Germinal center (tissue), 1 donor: ENCODE measurements at regions not wholly inside any gene's neighbourhood (a gene's known extent, or its start where the extent isn't known, plus 50 kb on each side); places are given as distances from the start of the nearest gene placed in this dataset.
"Not testable (repeated sequence)": the region's sequence is repeated elsewhere in the genome, so short reads cannot be mapped to it uniquely, and the experiment has no call there.

Experiments used
- DNase-seq: peaks from one replicate; pipeline ENCODE4 v3.0.0; 2012; ENCODE audit warnings: mixed read lengths, low spot score

DNA sequence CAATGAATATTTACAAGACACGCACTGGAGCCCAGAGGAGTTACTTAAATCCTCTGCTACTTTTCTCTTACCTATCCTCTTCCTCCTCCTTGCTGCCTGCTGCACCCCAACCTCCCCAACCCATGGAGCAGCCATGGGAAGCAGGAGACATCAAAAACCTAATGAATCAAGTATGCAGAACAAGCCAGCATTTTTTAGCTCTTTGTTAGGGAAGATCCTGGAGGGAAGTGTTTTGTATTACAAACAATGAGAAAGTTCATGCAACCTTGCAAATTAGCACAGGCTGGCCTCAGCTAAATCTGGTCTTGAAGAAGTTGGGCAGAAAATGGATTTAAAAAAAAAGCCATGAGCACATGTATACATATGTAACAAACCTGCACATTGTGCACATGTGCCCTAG, 498.8 kb downstream of the KIF4B start:
- no peak for DNase-seq

DNA sequence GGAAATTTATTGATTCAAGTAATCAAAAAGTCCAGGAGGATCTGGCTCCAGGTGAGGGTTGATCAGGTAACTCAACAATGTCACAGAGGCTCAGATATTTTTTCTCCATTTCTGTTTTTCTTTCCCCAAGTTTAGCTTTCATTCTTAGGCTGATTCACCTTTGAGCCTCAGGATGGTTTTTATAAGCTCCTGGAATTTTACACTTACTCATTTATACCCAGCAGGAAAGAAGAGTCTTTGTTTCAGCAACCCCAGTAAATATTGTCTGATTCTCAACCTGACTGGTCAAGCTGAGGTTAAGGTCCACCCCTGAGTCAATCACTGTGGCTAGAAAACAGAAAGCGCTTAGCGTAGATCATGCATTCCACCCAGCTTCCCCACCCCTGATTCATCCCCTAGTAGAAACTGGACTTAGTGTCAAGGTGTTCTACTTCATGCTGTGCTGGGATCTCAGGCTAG, 500.6 kb downstream of the KIF4B start:
- DNase-seq: no peak

DNA sequence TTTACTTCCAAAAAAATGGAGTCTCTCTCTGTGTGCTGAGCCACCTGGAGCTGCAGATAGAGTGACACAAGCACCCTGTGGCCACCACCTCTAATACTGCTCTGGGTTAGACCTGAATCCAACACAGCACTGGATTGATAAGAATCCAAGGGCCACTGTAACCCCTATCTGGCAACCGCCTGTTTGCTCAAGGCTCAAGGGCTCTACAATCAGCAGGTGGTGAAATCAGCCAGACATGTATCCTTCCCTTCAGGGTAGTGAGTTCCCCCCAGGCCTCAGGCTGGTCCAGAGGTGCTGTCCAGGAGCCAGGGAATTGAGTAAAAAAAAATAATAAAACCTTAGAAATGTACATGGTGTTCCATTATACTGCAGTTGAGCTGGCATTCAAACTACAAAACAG, 509.0 kb downstream of the KIF4B start:
- no peak for DNase-seq

DNA sequence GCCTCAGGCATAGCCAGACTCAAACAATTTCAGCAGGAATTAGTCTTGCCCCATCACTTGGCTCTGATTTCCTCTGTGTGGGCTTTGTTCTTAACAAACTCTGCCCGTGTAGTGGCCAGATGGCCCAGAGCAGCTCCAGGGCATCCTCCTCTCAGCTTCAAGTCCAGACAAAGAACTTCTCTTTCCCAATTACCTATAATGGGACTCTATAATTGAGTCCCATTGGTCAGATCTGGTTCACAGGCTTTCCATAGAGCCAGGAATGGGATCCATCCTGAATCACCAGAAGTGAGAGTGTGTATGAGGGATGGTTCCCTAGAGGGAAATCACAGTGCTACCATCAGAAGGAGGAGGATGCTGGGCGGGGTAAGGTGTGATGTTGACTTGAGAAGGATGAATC, 515.8 kb downstream of the KIF4B start:
- DNase-seq: no peak

DNA sequence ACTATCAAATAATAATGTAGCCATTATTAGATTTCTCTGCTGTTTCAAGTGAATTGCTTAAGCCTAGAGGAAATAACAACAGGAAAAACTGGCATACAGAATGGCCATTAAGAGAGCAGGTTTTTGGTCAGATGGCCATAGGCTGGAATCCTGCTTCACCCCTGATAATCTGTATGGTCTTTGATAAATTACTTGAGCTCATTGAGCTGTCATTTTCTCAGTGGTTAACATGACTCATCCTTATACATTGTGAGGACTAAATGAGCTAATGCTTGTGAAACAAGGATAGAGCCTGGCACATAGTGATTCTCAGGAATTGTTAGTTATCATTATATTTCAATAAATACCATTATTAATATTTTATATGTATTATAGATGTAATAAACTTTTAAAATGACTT, 516.5 kb downstream of the KIF4B start:
- DNase-seq: no peak

DNA sequence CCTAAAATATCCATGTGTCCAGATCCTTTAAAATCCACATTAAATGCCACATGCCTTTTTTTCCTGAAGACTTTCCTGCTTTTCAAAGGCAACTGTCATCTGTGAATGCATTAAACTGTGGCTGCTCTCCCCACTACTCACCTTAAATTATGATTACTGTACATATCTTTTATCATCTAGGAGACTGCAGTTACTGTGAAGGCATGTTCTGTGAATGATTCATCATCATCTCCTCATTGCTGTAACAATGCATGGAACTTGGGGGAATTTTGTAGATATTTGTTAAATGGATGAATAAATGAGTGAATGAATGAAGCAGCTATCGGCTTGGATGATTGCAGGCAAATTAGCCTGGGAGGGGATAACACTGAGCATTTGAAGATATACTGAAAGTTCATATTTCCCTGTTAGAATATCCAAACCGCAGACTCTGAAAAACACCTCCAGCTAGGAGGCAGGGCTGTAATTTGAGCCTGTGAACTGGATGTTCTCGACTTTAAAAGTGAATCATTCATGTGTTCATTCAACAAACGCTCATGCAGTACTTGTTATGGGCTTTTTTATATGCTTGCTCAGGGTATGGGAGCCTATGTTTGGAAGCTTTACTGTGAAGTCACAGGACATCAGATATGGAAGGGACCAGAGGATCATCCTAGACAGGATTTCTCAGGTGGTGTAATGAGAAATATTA, 519.2 kb downstream of the KIF4B start:
- DNase-seq: no peak

DNA sequence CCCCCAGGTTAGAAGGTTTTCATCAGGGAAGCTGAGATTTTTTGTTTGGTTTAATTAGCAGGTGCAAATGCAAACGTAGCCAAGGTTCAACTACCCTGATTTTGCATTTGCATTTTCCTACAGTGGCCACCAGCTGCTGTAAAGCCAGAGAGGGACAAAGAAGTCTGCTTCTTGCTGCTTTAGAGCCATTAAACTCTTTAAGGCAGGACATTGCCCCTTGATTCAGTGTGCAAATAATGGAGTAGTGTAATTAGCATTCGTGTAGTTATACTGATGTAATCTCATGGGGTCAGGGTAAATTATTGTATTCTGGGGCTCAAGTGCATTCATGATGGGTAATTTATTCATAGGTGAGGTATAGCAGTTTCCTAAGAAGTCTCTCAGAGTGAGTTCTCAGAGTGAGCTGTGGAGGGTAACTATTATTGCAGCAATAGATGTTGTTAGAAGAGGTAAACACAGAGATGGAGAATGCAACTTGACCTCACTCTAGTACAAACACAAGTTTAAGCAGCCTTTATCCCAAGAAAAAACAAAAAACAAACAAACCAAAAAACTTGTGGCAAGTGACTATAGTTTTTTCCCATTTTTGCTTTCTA, 526.5 kb downstream of the KIF4B start:
- DNase-seq: no peak

DNA sequence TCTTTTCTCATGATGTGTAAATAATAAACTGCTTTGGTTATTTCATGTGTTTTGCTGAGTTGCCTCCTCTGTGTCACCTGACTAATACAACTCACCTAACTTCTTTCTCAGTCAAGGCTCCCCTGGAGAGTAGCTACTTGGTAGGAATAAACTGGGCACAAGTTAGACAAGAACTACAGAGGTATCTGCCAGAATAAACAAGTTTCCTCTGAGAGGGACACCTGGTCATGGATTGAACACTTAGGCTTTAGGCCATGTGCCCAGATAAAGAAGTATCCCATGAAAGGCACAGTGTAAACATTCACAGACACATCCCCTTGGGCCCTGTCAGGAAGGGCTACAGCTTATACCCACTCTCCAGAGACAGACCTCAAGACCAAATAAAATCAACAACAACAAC, 532.5 kb downstream of the KIF4B start:
- DNase-seq: no peak

DNA sequence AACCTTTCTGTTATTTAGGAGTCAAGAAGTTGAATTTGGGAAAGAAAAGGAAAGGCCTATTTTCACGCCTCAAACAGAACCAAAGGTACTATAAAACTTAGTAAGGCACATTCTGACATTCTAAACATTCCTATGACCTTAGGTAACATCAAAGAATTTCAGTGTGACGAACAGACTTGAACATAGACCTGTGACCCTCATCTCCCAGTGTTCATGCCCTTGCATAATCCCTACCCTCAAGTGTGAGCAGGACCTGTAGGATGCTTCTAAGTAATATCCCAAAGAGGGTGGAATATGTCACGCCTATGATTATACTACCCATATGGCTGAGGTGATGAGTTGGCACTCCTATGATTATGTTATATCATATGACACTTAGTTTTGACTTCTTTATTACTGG, 540.9 kb downstream of the KIF4B start:
- DNase-seq: no peak

DNA sequence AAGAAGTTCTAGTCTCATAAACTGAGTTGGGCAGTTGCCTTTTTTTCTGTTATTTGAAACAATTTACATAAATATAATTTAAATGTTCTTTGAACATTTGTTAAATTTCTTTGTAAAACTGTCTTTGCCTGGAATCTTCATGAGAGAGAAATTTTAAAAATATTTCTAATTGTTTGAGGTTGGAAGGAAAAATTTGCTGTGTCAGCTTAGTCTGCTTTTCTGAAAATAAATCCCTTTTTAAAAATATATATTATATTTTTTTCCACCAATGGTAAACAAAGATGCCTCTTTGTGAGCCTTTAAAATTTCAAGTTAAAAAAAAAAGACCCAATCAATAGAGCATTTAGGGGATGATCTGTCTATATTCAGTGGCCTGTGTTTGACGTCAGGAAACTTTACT, 542.7 kb downstream of the KIF4B start:
- no peak for DNase-seq

DNA sequence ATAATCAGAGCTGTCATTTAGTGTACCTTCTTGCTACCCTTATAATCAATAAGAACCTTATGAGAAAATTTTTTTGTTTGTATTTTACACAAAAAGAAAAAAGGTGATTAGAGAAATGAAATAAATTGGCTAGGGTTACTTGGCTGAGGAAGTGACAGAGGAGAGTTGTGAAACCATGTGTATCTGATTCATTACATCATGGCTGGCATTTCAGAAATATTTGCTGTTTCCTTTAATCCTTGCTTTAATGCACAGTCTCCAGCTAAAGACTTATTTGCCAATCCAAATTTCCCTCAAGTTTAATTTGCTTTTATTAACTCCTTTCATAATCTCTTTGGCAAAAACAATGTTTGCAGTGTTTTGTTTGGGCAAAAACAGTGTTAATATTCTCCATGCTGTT, 543.1 kb downstream of the KIF4B start:
- DNase-seq: no peak

DNA sequence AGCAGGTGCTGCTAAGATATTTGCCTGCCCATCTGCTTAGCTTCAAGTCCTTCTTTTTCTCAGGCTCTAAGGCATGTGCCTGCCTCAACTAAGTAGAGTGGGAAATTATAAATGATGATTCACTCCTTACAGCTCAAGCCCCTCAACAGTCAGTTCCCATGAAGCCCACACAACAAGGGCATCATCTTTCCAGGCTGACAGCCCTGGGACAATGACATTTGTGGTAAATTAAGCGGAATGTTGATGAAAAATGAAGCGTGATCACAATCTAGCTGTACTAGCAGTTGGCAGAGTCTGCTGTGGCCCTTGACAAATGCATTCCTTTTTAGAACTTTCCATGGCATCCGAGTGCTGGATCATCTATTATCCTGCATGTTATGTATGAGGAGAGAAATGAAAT, 548.6 kb downstream of the KIF4B start:
- no peak for DNase-seq

DNA sequence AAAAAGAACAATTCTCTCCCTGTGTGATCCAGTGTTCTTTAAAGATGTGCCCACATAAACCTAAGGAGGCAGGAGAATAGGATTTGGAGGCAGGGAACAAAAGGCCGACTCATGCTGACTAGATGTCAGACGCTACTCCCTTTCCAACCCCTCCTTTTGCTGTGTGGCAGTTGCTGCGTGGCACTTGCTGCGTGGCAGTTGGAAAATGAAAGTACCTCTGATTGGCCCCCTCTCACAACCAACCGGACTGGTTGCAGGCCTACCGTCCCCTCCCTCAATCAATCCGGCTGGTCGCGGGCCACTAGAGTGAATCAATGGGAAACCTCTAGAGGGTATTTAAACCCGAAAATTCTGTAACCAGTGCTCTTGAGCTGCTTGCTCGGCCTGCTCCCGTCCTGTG, 551.0 kb downstream of the KIF4B start:
- DNase-seq: no peak

DNA sequence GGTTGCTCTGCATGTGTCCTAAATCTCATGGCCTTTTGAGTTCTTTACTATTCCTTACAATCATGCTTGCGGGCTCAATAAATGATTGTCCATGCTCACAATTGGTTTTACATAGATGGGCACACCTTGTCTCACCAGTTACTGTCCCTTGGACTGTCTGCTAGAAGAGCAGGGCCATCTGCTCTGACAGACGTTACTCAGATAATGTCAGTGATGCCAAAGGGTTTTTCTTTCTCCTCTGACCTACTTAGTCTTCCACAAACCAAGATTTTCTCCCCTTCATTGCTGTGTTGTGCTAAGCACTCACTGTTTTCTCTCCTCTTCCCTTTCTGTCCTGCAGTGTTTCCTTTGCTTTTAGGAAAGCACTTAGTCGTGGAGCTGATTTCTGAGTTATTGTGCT, 562.3 kb downstream of the KIF4B start:
- DNase-seq: no peak

DNA sequence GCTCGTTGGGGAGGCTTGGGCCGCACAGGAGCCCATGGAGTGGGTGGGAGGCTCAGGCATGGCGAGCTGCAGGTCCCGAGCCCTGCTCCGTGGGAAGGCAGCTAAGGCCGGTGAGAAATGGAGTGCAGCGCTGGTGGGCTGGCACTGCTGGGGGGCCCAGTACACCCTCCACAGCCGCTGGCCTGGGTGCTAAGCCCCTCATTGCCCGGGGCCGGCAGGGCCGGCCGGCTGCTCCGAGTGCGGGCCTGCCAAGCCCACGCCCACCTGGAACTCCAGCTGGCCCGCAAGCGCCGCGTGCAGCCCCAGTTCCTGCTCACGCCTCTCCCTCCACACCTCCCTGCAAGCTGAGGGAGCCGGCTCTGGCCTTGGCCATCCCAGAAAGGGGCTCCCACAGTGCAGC, 573.3 kb downstream of the KIF4B start:
- DNase-seq: not testable (repeated sequence)

DNA sequence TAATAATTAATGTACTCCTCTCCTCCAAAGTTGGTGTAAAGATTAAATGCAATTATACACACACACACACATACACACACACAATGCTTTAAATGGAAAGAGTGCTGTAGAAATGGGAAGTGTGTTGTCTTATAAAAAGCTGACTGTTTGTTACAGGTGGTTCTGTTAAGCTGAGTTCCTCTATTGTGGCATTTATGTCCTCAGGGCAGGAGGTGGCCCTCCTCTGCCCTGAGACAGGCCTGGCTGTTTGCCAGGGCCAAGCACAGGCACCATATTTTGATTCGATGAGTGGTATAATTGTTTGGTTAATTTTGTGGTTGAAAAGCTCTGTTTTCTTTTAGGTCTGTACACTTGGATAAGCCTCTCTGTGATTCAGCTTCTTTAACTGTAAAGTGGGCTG, 573.9 kb downstream of the KIF4B start:
- no peak for DNase-seq

DNA sequence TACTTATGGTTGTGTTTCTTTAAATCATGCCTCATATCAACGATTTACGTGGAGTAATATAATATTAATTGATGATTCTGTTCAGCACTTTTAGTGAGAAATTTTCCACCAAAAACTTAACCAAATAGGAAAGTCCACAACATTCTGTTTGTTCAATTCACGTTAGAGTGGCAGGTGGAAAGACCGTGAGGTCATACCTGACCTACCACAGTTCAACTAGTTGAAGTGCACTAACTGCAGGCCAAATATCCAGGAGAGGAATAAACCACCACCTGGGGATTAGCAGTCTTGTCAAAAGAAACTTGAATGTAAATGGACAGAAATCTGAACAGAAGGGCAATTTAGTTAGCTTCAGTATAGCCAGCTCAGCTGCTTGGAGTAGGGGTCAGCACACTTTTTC, 577.7 kb downstream of the KIF4B start:
- DNase-seq: no peak

DNA sequence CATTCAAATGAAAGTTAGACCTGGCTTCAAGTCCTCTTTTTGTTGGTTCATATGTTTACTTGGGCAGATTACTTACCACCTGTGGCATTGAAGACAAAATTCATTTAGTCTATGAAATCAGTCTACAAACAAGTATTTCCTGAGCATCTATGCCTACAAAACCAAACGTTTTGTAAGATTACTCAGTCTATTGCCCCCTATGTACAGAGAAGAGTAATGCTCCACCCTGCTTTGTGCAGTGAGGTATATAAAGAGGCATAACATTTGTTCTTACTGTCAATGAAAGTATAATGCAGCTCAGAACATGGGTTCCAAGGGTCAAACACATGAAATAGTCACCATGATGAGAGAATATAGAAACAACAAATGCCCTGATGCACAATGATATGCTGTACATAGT, 580.7 kb downstream of the KIF4B start:
- DNase-seq: no peak

DNA sequence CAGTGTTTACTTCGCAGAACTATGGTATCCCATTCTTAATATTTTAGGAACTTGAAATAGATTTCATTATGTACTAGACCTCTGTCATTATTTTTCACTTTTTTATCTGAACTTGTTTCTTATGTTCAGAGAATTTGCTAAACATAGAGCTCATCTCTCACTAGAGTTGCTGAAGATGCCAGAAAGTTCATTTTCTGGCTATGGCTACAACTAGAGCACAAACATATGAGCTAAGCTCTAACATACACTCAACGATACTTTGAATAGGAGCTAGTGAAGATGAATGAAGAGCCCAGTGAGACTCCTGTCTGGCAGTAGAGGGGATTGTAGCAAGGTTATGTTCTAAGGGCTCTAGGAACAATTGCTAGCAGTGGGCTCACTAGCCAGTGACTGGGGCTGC, 582.2 kb downstream of the KIF4B start:
- DNase-seq: no peak

DNA sequence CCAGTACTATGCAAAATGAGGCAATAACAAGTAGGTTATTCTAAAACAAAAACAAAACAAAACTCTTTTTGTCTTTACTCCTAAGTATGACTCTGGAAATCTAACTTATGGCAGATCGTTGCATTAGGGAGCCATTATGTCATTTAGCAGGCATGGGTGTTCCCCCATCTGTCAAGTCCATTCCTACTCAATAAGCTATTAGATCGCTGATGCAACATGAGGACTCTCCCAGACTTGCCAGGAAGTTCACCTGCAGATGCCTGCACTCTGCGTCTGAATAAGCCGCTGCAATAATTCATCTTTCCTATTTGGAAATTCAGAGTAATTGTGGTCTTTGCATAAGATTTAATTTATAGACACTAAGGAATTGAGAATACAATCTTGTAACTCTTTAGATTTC, 585.0 kb downstream of the KIF4B start:
- no peak for DNase-seq

DNA sequence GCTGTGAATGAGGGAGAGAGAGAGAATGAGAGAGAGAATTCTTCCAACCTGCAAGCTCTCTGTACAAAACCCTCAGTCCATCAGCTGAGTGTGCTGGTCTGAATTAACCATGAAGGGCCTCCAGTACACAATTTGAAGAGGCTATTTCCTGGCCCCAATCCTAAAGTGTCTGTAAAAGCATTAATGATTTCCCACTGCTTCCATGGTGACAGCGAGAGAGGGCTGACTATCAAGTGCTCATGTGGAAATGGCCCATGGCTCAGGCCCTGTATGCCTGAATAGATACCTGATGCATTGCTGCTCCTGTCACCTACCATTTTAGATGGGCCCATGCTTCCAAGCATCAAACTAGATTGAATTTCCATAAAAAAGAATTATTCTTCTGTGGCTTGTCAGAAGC, 592.4 kb downstream of the KIF4B start:
- no peak for DNase-seq

DNA sequence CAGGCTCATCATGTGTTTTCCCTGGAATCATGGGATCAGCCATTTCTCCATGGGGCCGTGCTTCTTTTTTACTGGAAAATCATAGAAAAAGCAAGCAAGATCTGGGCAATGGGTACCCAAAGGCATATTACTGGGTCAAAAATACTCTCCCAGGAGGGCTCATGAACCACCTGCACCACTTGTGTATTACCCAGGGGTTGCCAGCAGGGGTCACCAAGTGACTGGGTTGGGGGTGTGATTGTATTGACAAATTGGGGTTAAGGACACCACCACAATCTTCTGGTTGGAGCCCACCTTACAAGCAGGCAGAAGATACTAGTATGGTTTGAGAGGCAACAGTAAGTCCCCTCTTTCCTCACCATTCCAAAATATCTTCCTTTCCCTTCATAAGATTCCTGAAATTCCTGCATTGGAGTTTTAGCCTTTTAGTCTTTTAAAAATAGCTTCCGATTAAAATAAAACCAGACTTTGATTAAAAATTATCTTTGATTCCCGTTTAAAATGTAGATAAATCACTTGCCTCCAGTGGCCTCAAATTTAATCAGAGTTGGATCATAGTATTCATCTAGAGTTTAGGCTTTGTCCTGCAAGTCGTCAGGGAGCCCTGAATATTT, 603.3 kb downstream of the KIF4B start:
- peak; percentile 53 for DNase-seq

DNA sequence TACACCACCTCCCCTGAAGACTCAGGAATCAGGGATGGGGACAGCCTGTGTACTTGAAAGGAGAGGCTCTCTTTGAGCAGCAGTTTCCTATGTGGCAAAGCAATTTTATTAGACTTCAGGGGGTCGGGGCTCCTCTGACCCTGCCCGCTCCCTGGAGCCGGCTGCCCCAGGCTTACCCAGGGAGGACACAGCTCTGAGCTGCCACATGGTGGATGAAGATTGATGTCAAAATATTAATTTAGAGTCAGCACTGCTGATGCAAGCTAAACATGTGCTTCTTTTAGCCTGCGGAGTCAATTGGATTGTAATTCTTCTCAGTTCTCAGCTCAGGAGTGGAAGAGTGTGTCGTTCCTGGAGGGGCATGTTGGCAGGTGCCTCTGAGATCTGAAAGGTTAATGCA, 606.1 kb downstream of the KIF4B start:
- no peak for DNase-seq
